GM21381 (cell line): ENCODE measurements at regions not wholly inside any gene's neighbourhood (a gene's known extent, or its start where the extent isn't known, plus 50 kb on each side); places are given as distances from the start of the nearest gene placed in this dataset.

ENCODE experiments used
- ATAC-seq: cut with Tn5 transposase; IDR thresholded peaks from one replicate; pipeline ENCODE4 v1.9.1; 2021; ENCODE audit warnings: mild to moderate bottlenecking, moderate library complexity; ENCODE audit not compliant: unreplicated experiment

- ATAC-seq, result no peak
Measured at GRCh38 chr21:16568661-16569060, 838.9 kb downstream of the USP25 start.

- no peak for ATAC-seq
Measured at GRCh38 chr21:16569679-16570078, 839.9 kb downstream of the USP25 start.

GRCh38 chr21:16570171-16570570 is 840.4 kb downstream of the USP25 start:
- ATAC-seq, result no peak

GRCh38 chr21:16570856-16571255 is 841.1 kb downstream of the USP25 start:
- ATAC-seq, result no peak

- ATAC-seq, result no peak
Measured at GRCh38 chr21:16571594-16571993, 841.8 kb downstream of the USP25 start.

GRCh38 chr21:16572032-16572431 is 842.2 kb downstream of the USP25 start:
- no peak for ATAC-seq

- no peak for ATAC-seq
Measured at GRCh38 chr21:16573578-16573977, 843.8 kb downstream of the USP25 start.

GRCh38 chr21:16577975-16578374 is 848.2 kb downstream of the USP25 start:
- ATAC-seq, result no peak

- ATAC-seq, result no peak
Measured at GRCh38 chr21:16578912-16579311, 849.1 kb downstream of the USP25 start.

GRCh38 chr21:16579538-16579937 is 849.8 kb downstream of the USP25 start:
- ATAC-seq, result no peak

GRCh38 chr21:16580661-16581060 is 850.9 kb downstream of the USP25 start:
- no peak for ATAC-seq

GRCh38 chr21:16583556-16583955 is 853.8 kb downstream of the USP25 start:
- no peak for ATAC-seq

GRCh38 chr21:16584756-16585155 is 855.0 kb downstream of the USP25 start:
- no peak for ATAC-seq

- no peak for ATAC-seq
Measured at GRCh38 chr21:16585896-16586295, 856.1 kb downstream of the USP25 start.

- ATAC-seq, result no peak
Measured at GRCh38 chr21:16587141-16587581, 857.4 kb downstream of the USP25 start.

- ATAC-seq, result no peak
Measured at GRCh38 chr21:16587681-16588375, 858.0 kb downstream of the USP25 start.

GRCh38 chr21:16588433-16588860 is 858.7 kb downstream of the USP25 start:
- no peak for ATAC-seq

- ATAC-seq, result no peak
Measured at GRCh38 chr21:16589006-16589898, 859.5 kb downstream of the USP25 start.

- ATAC-seq, result no peak
Measured at GRCh38 chr21:16590186-16590585, 860.4 kb downstream of the USP25 start.

GRCh38 chr21:16590641-16591292 is 861.0 kb downstream of the USP25 start:
- ATAC-seq, result no peak

GRCh38 chr21:16592381-16592780 is 862.6 kb downstream of the USP25 start:
- ATAC-seq, result no peak

- ATAC-seq, result no peak
Measured at GRCh38 chr21:16594191-16594590, 864.4 kb downstream of the USP25 start.
